Fibroblast of the aortic adventitia (primary cell): ENCODE measurements at regions not wholly inside any gene's neighbourhood (a gene's known extent, or its start where the extent isn't known, plus 50 kb on each side); places are given as distances from the start of the nearest gene placed in this dataset.

Experiments
- DNase-seq: peaks from one replicate; pipeline ENCODE4 v3.0.0-alpha.2; 2010; ENCODE audit warnings: low read depth
- H3K4me3 ChIP-seq: 2 replicates; pipeline ENCODE4 v1.5.1; 2011; ENCODE audit warnings: low read depth, mild to moderate bottlenecking, control low read depth, low read length, moderate library complexity
- TF ChIP-seq, protein P1 (sequence below): IDR thresholded peaks from 2 replicates; pipeline ENCODE4 v1.5.1; 2011; ENCODE audit warnings: mild to moderate bottlenecking, low read length, control low read depth, inconsistent platforms; ENCODE audit not compliant: insufficient read depth

DNA sequence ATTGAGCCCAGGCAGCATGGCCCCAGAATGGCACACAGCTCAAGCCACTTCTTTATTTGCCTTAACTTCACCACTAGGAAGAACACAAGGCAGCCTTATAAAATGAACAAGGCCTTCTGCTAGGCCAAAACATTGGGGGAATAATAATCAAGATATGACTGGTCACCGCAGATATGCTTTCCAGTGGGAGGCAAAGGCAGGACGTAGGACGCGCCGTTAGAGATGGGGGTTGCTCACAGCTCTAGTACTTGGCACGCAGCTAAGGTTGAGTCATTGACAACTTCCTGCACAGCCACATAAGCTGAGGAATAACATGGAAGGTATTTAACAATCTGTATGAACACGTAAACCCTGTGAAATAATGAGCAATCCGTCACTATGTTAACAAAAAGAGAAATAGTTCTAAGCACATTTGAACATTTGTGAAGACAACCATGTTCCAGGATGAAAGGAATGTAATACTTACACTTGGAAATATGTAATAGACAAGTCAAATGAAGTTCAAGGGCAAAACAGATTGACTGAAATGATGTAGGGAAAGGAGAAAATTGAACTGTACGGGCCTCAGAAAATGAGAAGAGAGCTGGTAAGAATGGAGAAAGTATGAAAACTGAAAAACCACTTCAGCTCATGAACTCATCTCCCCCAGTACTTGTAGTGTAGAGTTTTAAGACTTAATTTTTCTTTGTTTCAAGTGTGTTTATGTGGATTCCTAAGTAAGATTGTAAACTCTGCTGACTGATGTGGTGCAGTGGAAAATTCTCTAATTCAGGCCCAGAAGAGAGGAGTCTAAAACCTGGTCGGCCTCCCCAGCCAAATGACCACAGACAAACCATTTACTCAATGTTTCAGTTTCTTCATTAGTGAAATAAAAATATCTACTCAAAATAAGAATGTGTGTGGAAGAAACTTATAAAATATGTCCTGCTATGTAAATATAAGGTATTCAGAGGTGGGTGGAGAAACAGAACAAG, 59.3 kb upstream of the CCDC91 start:
- DNase-seq, result peak; percentile 100
- TF ChIP-seq, protein P1, sequence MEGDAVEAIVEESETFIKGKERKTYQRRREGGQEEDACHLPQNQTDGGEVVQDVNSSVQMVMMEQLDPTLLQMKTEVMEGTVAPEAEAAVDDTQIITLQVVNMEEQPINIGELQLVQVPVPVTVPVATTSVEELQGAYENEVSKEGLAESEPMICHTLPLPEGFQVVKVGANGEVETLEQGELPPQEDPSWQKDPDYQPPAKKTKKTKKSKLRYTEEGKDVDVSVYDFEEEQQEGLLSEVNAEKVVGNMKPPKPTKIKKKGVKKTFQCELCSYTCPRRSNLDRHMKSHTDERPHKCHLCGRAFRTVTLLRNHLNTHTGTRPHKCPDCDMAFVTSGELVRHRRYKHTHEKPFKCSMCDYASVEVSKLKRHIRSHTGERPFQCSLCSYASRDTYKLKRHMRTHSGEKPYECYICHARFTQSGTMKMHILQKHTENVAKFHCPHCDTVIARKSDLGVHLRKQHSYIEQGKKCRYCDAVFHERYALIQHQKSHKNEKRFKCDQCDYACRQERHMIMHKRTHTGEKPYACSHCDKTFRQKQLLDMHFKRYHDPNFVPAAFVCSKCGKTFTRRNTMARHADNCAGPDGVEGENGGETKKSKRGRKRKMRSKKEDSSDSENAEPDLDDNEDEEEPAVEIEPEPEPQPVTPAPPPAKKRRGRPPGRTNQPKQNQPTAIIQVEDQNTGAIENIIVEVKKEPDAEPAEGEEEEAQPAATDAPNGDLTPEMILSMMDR, result peak; percentile 29
- no peak overlapping the region for H3K4me3 ChIP-seq

DNA sequence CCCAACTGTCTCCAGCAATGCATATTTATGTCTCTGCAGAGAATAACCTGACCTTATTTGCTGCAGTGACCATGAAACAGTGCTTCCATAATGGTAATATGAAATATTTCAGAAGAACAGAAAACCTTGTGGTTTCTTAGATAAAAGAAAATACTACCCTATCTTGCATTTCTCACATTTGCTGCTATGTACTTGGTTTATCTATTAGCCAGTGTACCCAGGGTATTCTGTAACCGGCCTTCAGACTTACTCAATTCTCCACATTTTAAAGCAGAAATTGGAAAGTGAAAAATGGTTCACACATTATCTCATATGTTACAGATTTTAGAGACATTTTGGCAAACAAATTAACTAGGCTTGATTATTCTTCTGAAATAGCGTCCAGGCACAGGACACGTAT, 57.9 kb upstream of the CCDC91 start:
- TF ChIP-seq, protein P1, result no peak
- no peak overlapping the region for H3K4me3 ChIP-seq

DNA sequence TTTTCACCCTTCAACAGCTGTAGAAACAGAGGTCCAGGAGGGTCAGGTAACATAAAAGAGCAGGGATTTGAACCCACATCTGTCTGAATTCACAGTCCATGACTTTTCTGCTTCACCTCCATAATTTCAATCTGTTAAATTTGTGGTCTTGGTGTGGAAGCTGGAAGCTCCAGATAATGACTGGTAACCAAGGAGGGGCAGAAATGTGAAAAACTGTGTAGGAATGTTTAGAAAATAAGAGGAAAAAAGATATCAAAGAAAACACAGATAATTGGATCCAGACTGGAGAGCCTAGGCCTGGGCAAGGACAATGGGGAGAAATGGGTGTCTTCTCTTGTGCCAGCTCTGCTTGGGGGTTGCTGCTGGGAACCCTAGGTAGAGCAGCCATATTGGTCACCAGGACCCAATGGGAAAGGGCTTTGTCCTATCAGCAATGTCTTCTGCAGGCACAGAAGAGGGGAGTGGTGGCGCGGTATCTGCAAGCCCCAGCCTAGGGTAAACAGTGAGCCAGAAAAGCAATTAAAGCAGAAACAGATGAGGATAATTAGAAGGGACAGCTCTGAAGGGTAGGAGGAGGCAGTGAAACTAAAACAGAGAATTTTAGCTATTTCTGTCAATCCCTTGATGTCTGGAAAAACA, 54.3 kb upstream of the CCDC91 start:
- no peak for DNase-seq

More for the DNA sequence above, 57.9 kb upstream of the CCDC91 start:
- peak; percentile 5 for DNase-seq

DNA sequence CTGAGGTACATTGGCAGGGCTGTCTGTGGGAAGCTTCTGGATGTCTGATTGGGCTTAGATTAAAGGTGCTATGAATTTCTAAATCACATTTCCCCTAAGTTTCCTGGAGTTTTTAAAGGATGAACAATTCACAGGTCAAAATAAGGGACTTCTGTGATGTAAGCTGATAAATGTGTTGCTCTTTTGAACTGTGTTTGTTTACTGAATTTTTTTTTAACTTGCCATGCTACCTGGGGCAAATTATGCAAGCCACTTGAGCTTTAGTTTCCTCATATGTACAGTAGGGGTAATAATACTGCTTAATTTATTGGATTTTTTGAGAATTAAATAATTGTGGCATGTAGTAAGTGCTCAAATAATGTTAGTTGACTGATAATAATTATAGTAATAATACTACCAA, 52.8 kb upstream of the CCDC91 start:
- DNase-seq, result no peak
- H3K4me3 ChIP-seq, result no peak overlapping the region
- TF ChIP-seq, protein P1, result no peak

More for the DNA sequence above, 54.3 kb upstream of the CCDC91 start:
- TF ChIP-seq, protein P1, result no peak
- H3K4me3 ChIP-seq, result no peak overlapping the region

DNA sequence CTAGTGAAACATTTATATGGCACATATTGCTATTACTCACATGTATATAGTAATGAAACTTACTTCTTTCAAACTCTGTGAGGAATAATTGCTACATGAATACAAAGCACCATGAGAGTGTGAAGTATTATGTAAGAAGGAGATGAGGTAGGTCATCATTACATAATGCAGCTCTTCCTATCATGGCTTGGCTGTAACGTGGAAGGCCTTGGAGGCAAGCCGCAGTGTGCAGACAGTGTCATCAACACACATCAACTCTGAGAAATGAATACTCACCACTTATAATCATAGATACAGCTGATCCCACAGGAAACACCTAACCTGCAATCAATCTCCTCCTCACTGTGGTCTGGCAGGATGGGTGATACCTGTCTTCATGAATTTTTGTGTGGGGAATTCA, 49.9 kb upstream of the CCDC91 start:
- no peak for DNase-seq
- no peak overlapping the region for H3K4me3 ChIP-seq
- TF ChIP-seq, protein P1, result no peak
